H9 (cell line): ENCODE measurements at regions not wholly inside any gene's neighbourhood (a gene's known extent, or its start where the extent isn't known, plus 50 kb on each side); places are given as distances from the start of the nearest gene placed in this dataset.

ENCODE experiments used
- DNase-seq: peaks from one replicate; pipeline ENCODE4 v3.0.0-alpha.2; 2017
- H2AFZ ChIP-seq: one replicate; pipeline ENCODE4 v1.6.1; 2013; ENCODE audit warnings: mild to moderate bottlenecking, low read length, control low read depth, moderate library complexity
- H2AK5ac ChIP-seq: 2 replicates; pipeline ENCODE4 v1.6.1; 2013; ENCODE audit warnings: low read length, control low read depth, mixed read lengths; ENCODE audit not compliant: insufficient read length
- H2BK120ac ChIP-seq: one replicate; pipeline ENCODE4 v1.6.1; 2013; ENCODE audit warnings: low read depth, mild to moderate bottlenecking, low read length, control low read depth, inconsistent platforms; ENCODE audit not compliant: poor library complexity, severe bottlenecking
- H2BK12ac ChIP-seq: 2 replicates; pipeline ENCODE4 v1.6.1; 2013; ENCODE audit warnings: low read length, control low read depth, mixed read lengths, low read depth; ENCODE audit not compliant: insufficient read length
- H2BK15ac ChIP-seq: 2 replicates; pipeline ENCODE4 v1.6.1; 2013; ENCODE audit warnings: low read depth, low read length, control low read depth
- H2BK20ac ChIP-seq: one replicate; pipeline ENCODE4 v1.6.1; 2013; ENCODE audit warnings: low read depth, mild to moderate bottlenecking, low read length, control low read depth, inconsistent platforms; ENCODE audit not compliant: poor library complexity, severe bottlenecking
- H2BK5ac ChIP-seq: 2 replicates; pipeline ENCODE4 v1.6.1; 2013; ENCODE audit warnings: low read length, control low read depth, mixed read lengths; ENCODE audit not compliant: insufficient read length
- H3K14ac ChIP-seq: 2 replicates; pipeline ENCODE4 v1.6.1; 2013; ENCODE audit warnings: low read length, control low read depth; ENCODE audit not compliant: insufficient read depth
- H3K18ac ChIP-seq: 2 replicates; pipeline ENCODE4 v1.6.1; 2013; ENCODE audit warnings: low read depth, mild to moderate bottlenecking, mixed read lengths, low read length, control low read depth; ENCODE audit not compliant: insufficient read length
- H3K23ac ChIP-seq: 2 replicates; pipeline ENCODE4 v1.6.1; 2013; ENCODE audit warnings: low read length, control low read depth, mixed read lengths, low read depth; ENCODE audit not compliant: insufficient read length
- H3K23me2 ChIP-seq: 2 replicates; pipeline ENCODE4 v1.6.1; 2013; ENCODE audit warnings: low read depth, mild to moderate bottlenecking, mixed read lengths, low read length, control low read depth; ENCODE audit not compliant: insufficient read length, poor library complexity, severe bottlenecking
- H3K27ac ChIP-seq: 2 replicates; pipeline ENCODE4 v1.5.1; 2013; ENCODE audit warnings: low read length, control low read depth, mixed read lengths, low read depth; ENCODE audit not compliant: insufficient read length
- H3K27me3 ChIP-seq: 2 replicates; pipeline ENCODE4 v1.6.1; 2013; ENCODE audit warnings: low read length, control low read depth, inconsistent platforms; ENCODE audit not compliant: insufficient read depth
- H3K4ac ChIP-seq: 2 replicates; pipeline ENCODE4 v1.6.1; 2013; ENCODE audit warnings: low read depth, mild to moderate bottlenecking, control low read depth, inconsistent platforms, low read length, moderate library complexity
- H3K4me1 ChIP-seq: 2 replicates; pipeline ENCODE4 v1.6.1; 2013; ENCODE audit warnings: low read length, control low read depth, inconsistent platforms; ENCODE audit not compliant: insufficient read depth
- H3K4me2 ChIP-seq: 2 replicates; pipeline ENCODE4 v1.6.1; 2013; ENCODE audit warnings: low read length, control low read depth, mixed read lengths; ENCODE audit not compliant: insufficient read length, insufficient read depth
- H3K56ac ChIP-seq: 2 replicates; pipeline ENCODE4 v1.6.1; 2013; ENCODE audit warnings: low read depth, mild to moderate bottlenecking, mixed read lengths, low read length, control low read depth; ENCODE audit not compliant: insufficient read length
- H3K79me1 ChIP-seq: 2 replicates; pipeline ENCODE4 v1.6.1; 2013; ENCODE audit warnings: low read depth, mild to moderate bottlenecking, moderate library complexity, low read length, control low read depth, inconsistent platforms; ENCODE audit not compliant: insufficient read depth, poor library complexity, severe bottlenecking
- H3K79me2 ChIP-seq: 2 replicates; pipeline ENCODE4 v1.6.1; 2013; ENCODE audit warnings: low read length, control low read depth, inconsistent platforms; ENCODE audit not compliant: insufficient read depth
- H3K9ac ChIP-seq: 2 replicates; pipeline ENCODE4 v1.6.1; 2013; ENCODE audit warnings: low read length, control low read depth, mixed read lengths; ENCODE audit not compliant: insufficient read length; ENCODE audit errors: extremely low read depth
- H3K9me3 ChIP-seq: one replicate; pipeline ENCODE4 v1.6.1; 2013; ENCODE audit warnings: low read depth, low read length, inconsistent platforms; ENCODE audit not compliant: control insufficient read depth
- H3T11ph ChIP-seq: one replicate; pipeline ENCODE4 v1.6.1; 2013; ENCODE audit warnings: mild to moderate bottlenecking, low read length, control low read depth, inconsistent platforms
- H4K20me1 ChIP-seq: one replicate; pipeline ENCODE4 v1.6.1; 2013; ENCODE audit not compliant: control insufficient read depth, insufficient read length, insufficient read depth
- H4K5ac ChIP-seq: 2 replicates; pipeline ENCODE4 v1.6.1; 2013; ENCODE audit warnings: low read depth, mild to moderate bottlenecking, mixed read lengths, low read length, control low read depth; ENCODE audit not compliant: insufficient read length
- H4K8ac ChIP-seq: replicated peaks from 2 replicates; pipeline ENCODE4 v1.6.1; 2013; ENCODE audit warnings: low read length, control low read depth, mixed read lengths, low read depth; ENCODE audit not compliant: insufficient read length
- H4K91ac ChIP-seq: 2 replicates; pipeline ENCODE4 v1.6.1; 2013; ENCODE audit warnings: low read depth, mild to moderate bottlenecking, moderate library complexity, mixed read lengths, low read length, control low read depth; ENCODE audit not compliant: insufficient read length
- H3K27ac Mint-ChIP-seq, 3 experiments: 2 replicates in 2 of 3; 3 replicates in 1 of 3; pipeline ENCODE4 v1.8.0; 2020 to 2021; ENCODE audit warnings: mixed read lengths in 3 of 3, mild to moderate bottlenecking in 1 of 3, moderate library complexity in 1 of 3
- H3K27me3 Mint-ChIP-seq: 2 replicates; pipeline ENCODE4 v1.8.0; 2021; ENCODE audit warnings: low read depth, mild to moderate bottlenecking, moderate library complexity, mixed read lengths
- H3K36me3 Mint-ChIP-seq, 3 experiments: 2 replicates in 2 of 3; 3 replicates in 1 of 3; pipeline ENCODE4 v1.8.0; 2020 to 2021; ENCODE audit warnings: low read depth in 3 of 3, mixed read lengths in 3 of 3; ENCODE audit not compliant: insufficient read depth in 1 of 3
- H3K4me1 Mint-ChIP-seq, 2 experiments: 2 replicates each; pipeline ENCODE4 v1.8.0; 2020; ENCODE audit warnings: mixed read lengths in 2 of 2
- H3K4me3 Mint-ChIP-seq, 2 experiments: 2 replicates in 1 of 2; 3 replicates in 1 of 2; pipeline ENCODE4 v1.8.0; 2020 to 2021; ENCODE audit warnings: mild to moderate bottlenecking in 2 of 2, mixed read lengths in 2 of 2, moderate library complexity in 1 of 2
- H3K9me3 Mint-ChIP-seq, 2 experiments: 2 replicates in 1 of 2; 3 replicates in 1 of 2; pipeline ENCODE4 v1.8.0; 2020; ENCODE audit warnings: mild to moderate bottlenecking in 2 of 2, mixed read lengths in 2 of 2, moderate library complexity in 1 of 2
- CTCF ChIP-seq: fragments of 200-600 bp; sonication (generic); conservative IDR thresholded peaks from 3 replicates; pipeline ENCODE4 v1.8.0; 2021; ENCODE audit warnings: antibody characterized with exemption, mild to moderate bottlenecking
- WGBS: extraction: QIAGEN DNeasy Blood & Tissue Kit; methylation state at CpG from one replicate; pipeline ENCODE4 v1.1.7; 2013; ENCODE audit warnings: missing lambda C conversion rate, low lambda C conversion rate, mixed read lengths; ENCODE audit not compliant: insufficient read length; ENCODE audit errors: extremely low coverage; 5-methylcytosine and 5-hydroxymethylcytosine counted together

GRCh38 chr3:140828585-140828984 lies 113.1 kb upstream of the SLC25A36 start:
- Mint-ChIP-seq H3K4me3 (no peak overlapping the region), H3K36me3 (no peaks in the 10 kb centered on the region), H3K4me1 (peaks cover 2% of the 10 kb centered on the region in 2 experiments), H3K27ac (no peak overlapping the region), H3K27me3 (no peaks in the 10 kb centered on the region), H3K9me3 (no peaks in the 10 kb centered on the region)
- Histone ChIP-seq H3K23me2 (no peaks in the 10 kb centered on the region), H3K4me1 (no peaks in the 10 kb centered on the region), H2BK5ac (no peak overlapping the region), H3T11ph (no peak overlapping the region), H3K27ac (no peak overlapping the region), H3K9me3 (no peaks in the 10 kb centered on the region), H3K79me1 (no peaks in the 10 kb centered on the region), H2BK15ac (no peak overlapping the region), H3K4ac (no peak overlapping the region), H2BK12ac (no peak overlapping the region), H2BK20ac (no peak overlapping the region), H4K8ac (no peak overlapping the region), H4K5ac (no peak overlapping the region), H2AK5ac (no peak overlapping the region), H3K23ac (no peak overlapping the region), H4K91ac (no peak overlapping the region), H3K56ac (no peak overlapping the region), H2AFZ (no peak overlapping the region), H3K79me2 (no peaks in the 10 kb centered on the region), H3K14ac (no peak overlapping the region), H2BK120ac (no peak overlapping the region), H4K20me1 (no peaks in the 10 kb centered on the region), H3K27me3 (no peaks in the 10 kb centered on the region), H3K18ac (no peak overlapping the region), H3K4me2 (no peak overlapping the region), H3K9ac (no peak overlapping the region)
- WGBS, result no CpG with 5 or more reads among the region's 1 CpG
- TF ChIP-seq CTCF, result no peak
- no peak for DNase-seq
